ENCODE measurements at regions not wholly inside any gene's neighbourhood (a gene's known extent, or its start where the extent isn't known, plus 50 kb on each side); places are given as distances from the start of the nearest gene placed in this dataset.

DNA sequence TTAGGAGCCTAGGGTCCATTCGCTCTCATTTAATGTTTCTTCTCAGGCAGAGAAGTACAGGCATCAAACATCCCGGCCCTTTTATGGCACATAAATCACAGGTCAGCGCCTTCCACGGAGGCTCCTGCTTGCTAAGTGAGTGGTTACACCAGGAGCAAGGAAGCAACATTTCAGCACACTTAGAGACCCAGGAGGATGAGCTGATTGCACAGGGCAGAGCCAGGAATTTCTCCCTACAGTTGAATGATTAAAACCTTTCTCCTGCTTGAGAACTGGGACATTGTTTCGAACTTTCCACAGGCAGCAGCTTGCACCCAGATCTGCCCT is 233.4 kb downstream of the SPTSSA start:
- Histone ChIP-seq H3K9me3 (ENCODE audit: low read depth, low read length) (no peaks in the 10 kb centered on the region), H3K4me3 (ENCODE audit: low read length) (no peak overlapping the region), H3K4me1 (ENCODE audit: insufficient read depth, low read length) (no peaks in the 10 kb centered on the region), H3K27me3 (ENCODE audit: insufficient read depth, low read length) (peaks cover 4% of the 10 kb centered on the region)

DNA sequence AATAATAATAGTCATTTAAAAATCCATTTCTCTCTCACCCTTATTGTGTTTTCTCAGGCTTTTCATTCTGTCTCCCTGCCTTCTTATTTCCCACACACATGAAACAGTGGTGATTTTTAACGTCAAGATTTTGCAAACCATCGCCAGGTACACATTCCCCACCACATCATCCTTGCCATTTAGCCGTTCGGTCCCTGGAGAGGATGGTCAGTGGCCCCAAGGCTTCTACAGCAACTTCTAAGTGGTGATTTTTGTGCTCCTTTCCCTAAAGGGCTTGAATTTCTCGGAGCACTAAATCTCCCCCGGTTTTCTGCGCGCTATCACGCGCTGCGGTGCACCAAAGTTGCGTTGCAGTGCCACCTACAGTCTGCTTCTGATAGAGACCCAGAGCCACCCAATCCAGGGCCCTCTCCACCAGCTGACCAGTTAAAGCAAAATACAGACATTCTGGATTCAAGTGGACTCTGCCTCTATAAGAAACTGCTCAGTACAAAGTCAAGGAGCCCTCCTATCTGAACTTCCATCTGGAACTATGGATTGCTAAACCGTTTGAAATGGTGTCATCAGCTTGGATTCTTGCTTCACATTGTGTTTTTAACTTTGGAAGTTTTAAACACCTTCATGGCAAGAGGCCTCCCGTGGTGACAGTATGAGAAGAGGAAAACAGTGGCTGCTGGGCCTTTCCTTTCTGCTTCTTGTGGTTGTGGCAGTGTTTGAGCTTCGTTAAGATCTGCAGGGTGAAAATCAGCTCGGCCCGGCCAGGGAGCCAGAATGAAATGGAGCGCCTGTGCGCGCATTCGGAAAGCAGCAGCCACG is 234.0 kb downstream of the SPTSSA start:
- Histone ChIP-seq H3K4me3 (ENCODE audit: low read length) (no peak overlapping the region), H3K27me3 (ENCODE audit: insufficient read depth, low read length) (peaks cover 4% of the 10 kb centered on the region), H3K4me1 (ENCODE audit: insufficient read depth, low read length) (no peaks in the 10 kb centered on the region), H3K9me3 (ENCODE audit: low read depth, low read length) (no peaks in the 10 kb centered on the region)

DNA sequence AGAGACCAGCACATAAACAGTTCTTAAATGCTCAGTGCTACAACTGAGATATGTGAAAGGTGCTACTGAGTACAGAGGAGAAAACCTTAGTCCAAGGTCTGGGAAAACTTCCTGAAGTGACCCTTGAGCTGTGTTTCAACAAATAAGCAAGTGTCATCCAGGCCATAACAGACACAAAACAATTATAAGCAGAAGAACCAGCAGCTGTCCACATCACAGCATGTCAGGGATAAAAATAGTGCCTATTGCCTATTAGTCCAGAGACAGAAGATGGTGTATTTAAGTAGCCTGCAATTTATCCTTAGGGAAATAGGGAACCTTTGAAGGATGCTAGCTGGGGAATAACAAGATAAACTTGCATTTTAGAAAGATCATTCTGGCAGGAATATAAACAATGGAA is 237.8 kb downstream of the SPTSSA start:
- H3K4me3 ChIP-seq (ENCODE audit: low read length): no peak overlapping the region
- H3K9me3 ChIP-seq (ENCODE audit: low read depth, low read length): no peaks in the 10 kb centered on the region
- peaks cover 4% of the 10 kb centered on the region for H3K27me3 ChIP-seq (ENCODE audit: insufficient read depth, low read length)
- H3K4me1 ChIP-seq (ENCODE audit: insufficient read depth, low read length): no peaks in the 10 kb centered on the region

DNA sequence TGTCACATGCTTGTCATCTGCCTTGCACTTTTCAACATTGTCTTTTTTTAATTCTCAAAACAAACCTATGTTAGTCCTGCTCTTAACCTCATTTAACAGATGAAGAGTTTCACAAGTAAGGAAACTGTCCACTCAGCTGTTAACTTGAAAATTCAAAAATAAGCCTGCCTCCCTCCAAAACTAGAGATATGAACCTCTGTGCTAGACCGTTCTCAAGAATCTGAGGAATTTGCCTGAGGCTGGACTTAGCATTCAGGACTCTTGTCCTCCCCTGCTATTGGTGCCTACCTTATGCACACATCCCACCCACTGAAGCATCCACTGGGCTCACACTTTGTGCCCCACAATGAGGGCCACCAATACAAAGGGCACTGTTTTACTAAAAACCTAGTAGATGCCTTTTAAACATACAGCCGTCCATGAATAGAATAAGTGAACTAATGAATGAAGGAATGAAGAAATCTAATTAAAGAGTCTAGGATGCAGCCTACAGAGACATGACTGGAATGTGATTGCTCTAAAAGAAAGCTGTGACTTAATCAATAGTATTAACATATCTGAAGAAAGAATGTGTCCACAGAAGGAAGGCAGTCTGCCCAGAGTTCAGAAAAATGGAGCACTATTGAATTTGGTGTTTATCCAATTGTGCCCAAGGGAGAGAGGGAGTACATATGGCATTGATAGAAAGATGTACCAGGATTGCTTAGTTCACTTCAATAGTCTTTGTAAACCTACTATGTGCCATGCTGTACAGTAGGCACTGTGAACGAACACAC is 238.5 kb downstream of the SPTSSA start:
- Histone ChIP-seq H3K9me3 (ENCODE audit: low read depth, low read length) (no peaks in the 10 kb centered on the region), H3K27me3 (ENCODE audit: insufficient read depth, low read length) (peaks cover 4% of the 10 kb centered on the region), H3K4me3 (ENCODE audit: low read length) (no peak overlapping the region), H3K4me1 (ENCODE audit: insufficient read depth, low read length) (no peaks in the 10 kb centered on the region)

DNA sequence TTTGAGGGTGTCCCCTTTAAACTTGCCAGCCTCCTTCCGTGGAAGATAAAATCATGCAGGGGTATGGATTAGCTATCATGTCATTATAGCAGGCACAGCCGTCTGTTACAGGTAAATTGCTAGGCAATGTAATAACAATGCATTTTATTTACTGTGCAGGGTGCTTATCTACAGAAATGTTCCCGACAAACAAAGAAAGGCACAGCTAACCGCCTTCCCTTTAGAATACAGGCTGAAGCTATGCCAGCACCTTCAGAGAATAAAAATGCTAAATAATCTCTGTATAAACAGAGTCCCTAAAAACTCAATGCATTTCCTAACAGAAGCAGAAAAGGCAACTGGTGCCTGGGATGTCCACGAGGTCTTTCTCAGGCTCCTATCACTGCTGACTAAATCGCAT is 239.2 kb downstream of the SPTSSA start:
- Histone ChIP-seq H3K4me1 (ENCODE audit: insufficient read depth, low read length) (no peaks in the 10 kb centered on the region), H3K4me3 (ENCODE audit: low read length) (no peak overlapping the region), H3K9me3 (ENCODE audit: low read depth, low read length) (no peaks in the 10 kb centered on the region)

DNA sequence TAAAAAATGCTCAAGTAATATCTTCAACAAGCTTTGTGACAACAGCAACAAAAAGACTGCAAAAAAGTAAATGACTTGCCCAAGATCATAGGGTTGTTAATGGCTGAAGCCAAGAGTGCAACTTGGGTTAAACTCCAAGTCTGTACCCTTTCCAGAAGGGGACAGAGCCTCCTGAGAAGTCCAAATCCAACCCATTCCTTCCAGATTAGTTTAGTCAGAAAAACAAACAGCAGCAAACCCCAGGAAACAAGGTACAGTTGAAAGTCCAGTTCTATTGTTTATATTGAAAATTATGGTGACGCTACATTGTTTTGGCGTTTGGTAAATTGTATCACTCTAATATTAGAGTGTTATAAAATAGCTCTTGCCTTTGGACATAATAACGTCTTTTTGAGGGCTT is 239.9 kb downstream of the SPTSSA start:
- Histone ChIP-seq H3K9me3 (ENCODE audit: low read depth, low read length) (no peaks in the 10 kb centered on the region), H3K4me1 (ENCODE audit: insufficient read depth, low read length) (no peaks in the 10 kb centered on the region), H3K27me3 (ENCODE audit: insufficient read depth, low read length) (peaks cover 2% of the 10 kb centered on the region), H3K4me3 (ENCODE audit: low read length) (no peak overlapping the region)

More for the DNA sequence above, 239.2 kb downstream of the SPTSSA start:
- peaks cover 4% of the 10 kb centered on the region for H3K27me3 ChIP-seq (ENCODE audit: insufficient read depth, low read length)

DNA sequence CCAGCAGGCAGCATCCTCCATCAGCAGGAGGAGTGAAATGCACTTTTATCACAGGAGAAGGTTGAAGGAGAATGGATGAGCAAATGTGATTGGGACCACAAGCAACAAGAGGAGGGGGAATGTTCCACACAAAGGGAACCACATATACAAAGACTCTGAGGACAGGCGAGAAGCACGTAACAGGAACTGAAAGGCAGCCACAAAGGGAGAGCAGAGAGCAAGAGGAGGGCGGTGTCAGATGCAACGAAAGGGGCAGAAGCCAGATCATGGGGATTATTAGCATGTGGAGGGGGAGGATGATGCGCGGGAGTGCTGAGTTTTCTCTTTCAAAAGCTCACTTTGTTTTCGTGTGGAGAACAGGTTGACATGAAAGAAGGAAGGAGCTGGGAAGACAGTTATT is 241.1 kb downstream of the SPTSSA start:
- H3K4me3 ChIP-seq (ENCODE audit: low read length): no peak overlapping the region
- no peaks in the 10 kb centered on the region for H3K4me1 ChIP-seq (ENCODE audit: insufficient read depth, low read length)
- H3K27me3 ChIP-seq (ENCODE audit: insufficient read depth, low read length): no peaks in the 10 kb centered on the region
- no peaks in the 10 kb centered on the region for H3K9me3 ChIP-seq (ENCODE audit: low read depth, low read length)

DNA sequence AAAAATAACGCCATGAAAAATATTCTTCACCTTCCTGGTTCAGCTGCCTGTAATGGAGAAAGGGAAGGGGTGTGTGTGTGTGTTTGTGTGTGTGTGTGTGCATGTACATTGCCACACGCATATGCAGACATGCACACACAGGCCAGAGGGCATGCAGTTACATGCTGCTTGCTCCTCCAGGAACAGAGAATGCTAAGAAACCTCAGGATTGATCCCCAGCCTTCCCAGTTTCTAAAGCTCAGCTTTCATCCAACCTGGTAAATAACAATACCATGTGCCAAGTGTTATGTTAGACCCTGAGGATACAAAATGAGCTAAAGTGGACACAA is 241.7 kb downstream of the SPTSSA start:
- Histone ChIP-seq H3K27me3 (ENCODE audit: insufficient read depth, low read length) (no peaks in the 10 kb centered on the region), H3K4me1 (ENCODE audit: insufficient read depth, low read length) (no peaks in the 10 kb centered on the region), H3K9me3 (ENCODE audit: low read depth, low read length) (no peaks in the 10 kb centered on the region), H3K4me3 (ENCODE audit: low read length) (no peak overlapping the region)

DNA sequence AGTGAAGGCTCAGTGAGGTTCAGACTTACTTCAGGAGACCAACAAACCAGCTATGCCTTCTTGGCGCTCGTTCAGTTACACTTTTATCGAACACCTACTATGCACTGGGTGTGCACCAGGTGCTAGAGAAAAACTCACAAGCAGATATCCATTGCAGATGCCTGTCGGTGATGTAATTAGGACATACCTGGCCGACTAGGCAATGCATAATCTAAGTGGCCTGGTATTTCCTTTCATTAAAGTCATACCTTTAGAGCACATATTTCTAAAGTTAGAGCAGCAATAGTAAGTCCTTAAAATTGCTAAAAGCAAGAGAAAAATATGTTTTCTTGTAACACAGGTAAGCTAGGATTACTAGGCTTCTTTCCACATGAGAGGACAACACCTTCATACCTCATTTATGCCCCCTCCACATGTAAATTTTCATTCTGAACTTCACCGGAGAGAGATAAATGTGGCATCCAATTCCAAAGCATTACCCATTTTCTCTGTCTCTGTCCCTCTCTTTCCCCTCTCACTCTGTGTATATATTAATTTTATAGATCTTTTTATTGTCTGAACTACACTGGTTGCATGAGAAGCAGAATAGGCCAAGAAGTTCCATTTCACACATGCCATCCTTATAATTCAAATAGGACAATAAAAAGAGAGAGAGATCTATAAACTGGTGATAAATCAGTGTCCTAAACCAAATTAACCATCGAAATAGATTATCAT is 242.2 kb downstream of the SPTSSA start:
- H3K4me3 ChIP-seq (ENCODE audit: low read length): no peak overlapping the region
- H3K9me3 ChIP-seq (ENCODE audit: low read depth, low read length): no peaks in the 10 kb centered on the region
- H3K4me1 ChIP-seq (ENCODE audit: insufficient read depth, low read length): no peaks in the 10 kb centered on the region
- no peaks in the 10 kb centered on the region for H3K27me3 ChIP-seq (ENCODE audit: insufficient read depth, low read length)

DNA sequence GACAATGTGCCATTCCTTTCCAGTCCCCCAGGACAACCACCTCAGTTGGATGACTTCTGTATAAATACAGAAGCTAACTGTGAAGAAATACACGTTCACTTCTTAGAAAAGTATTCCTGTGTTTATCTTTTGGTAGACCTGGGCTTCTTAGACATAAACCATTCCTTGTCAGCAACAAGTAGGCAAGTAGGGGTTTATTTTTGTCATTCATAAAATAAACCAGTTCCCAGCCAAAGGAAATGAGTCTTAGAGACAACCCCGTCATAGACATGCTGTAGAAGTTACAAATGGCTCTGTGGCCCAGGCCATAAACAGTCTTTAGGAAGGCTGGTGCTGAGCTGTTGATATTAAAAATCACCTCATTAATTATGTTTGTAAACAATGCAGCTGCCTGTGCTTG is 243.2 kb downstream of the SPTSSA start:
- H3K9me3 ChIP-seq (ENCODE audit: low read depth, low read length): no peaks in the 10 kb centered on the region

DNA sequence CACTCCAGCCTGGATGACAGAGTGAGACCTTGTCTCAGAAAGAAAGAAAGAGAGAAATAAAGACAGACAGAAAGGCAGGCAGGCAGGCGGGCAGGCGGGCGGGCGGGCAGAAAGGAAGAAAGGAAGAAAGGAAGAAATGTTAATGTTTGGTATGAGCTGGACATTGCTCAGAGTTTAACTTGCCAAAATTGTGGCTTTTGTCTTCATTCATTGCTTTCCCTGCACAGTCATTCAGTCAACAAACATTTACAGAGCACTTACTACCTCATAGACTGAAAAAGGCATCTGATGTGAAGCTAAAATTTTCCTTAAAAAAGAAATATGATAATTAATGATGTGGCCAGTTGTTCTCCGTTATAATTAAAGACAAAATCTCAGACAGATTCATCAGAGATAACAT is 247.1 kb downstream of the SPTSSA start:
- Histone ChIP-seq H3K9me3 (ENCODE audit: low read depth, low read length) (no peaks in the 10 kb centered on the region), H3K4me1 (ENCODE audit: insufficient read depth, low read length) (no peaks in the 10 kb centered on the region)

More for the DNA sequence above, 243.2 kb downstream of the SPTSSA start:
- Histone ChIP-seq H3K27me3 (ENCODE audit: insufficient read depth, low read length) (no peaks in the 10 kb centered on the region), H3K4me1 (ENCODE audit: insufficient read depth, low read length) (no peaks in the 10 kb centered on the region), H3K4me3 (ENCODE audit: low read length) (no peak overlapping the region)

DNA sequence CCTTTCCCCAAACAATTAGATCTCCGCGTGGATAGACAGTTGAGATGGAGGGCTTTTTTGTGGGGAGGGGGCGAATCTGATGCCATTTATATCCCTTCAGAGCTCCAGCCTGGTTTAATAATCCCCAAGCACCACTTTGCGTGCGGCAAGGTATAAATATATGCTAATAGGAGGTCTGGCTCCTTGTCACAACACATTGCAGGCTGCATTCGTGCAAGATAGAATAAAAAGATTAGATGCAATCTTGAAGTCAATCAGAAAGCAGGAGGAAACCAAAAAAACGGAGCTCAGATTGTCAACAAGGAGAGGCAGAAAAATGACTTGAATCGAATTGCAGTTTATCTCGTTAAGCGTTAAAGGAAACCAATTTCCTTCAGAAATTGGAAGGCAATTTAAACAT is 248.7 kb downstream of the SPTSSA start:
- no peaks in the 10 kb centered on the region for H3K27me3 ChIP-seq (ENCODE audit: insufficient read depth, low read length)
- no peak overlapping the region for H3K4me3 ChIP-seq (ENCODE audit: low read length)
- H3K9me3 ChIP-seq (ENCODE audit: low read depth, low read length): no peaks in the 10 kb centered on the region

More for the DNA sequence above, 247.1 kb downstream of the SPTSSA start:
- Histone ChIP-seq H3K4me3 (ENCODE audit: low read length) (no peak overlapping the region), H3K27me3 (ENCODE audit: insufficient read depth, low read length) (no peaks in the 10 kb centered on the region)

DNA sequence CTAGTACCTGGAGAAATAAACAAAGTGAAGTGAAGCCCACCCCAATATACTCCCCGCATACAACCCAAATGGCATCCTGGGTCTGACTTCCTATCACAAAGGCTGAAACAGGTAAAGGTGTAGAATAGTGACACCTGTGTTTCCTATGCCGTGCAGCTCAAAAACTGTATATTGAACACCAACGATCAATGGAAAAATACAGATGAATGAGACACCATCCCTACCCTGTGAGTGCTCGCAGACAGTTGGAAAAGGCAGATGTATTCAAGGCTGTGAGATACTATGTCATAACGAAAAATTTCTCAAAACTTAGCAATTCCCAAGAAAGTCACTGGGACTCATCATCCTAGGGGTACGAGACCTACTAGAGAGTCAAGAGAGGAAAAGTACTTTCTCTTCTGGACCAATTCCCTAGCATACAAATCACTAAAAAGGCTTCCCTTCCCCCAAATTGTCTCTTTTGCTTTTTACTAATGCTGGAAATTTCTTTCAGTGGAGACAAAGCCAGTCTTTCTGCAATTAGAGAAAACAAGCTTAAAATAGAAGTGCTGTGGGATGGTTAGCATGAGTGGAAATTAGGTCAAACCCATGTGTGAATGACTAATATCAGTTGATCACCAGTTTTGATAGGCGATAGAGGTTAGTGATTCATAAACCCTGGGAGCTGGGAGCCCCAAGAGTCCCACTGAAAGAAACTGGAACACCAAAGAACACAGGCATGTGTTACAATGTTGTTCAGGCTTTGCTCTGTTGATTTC is 249.7 kb downstream of the SPTSSA start:
- H3K4me3 ChIP-seq (ENCODE audit: low read length): no peak overlapping the region
- no peaks in the 10 kb centered on the region for H3K9me3 ChIP-seq (ENCODE audit: low read depth, low read length)
- peaks cover 3% of the 10 kb centered on the region for H3K27me3 ChIP-seq (ENCODE audit: insufficient read depth, low read length)
- no peaks in the 10 kb centered on the region for H3K4me1 ChIP-seq (ENCODE audit: insufficient read depth, low read length)

More for the DNA sequence above, 248.7 kb downstream of the SPTSSA start:
- no peaks in the 10 kb centered on the region for H3K4me1 ChIP-seq (ENCODE audit: insufficient read depth, low read length)

DNA sequence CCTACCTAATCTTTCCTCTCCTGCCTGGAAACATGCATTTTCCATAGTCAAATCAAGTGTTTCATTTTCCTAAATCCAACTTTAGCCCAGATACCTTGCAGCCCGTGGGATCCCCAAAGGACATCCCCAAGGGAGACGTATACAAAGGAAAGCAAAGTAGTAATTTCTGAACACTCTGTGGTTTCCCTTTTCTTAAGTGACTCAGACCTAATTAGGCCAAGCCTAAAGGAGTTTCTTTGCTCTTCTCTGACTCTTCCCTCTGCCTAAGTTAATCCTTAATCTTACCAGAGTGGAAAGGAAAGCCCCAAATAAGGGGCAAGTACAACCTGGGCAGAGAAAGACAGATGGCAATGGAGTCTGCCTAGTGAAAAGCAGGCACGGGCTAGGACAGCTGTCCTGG is 250.3 kb downstream of the SPTSSA start:
- Histone ChIP-seq H3K9me3 (ENCODE audit: low read depth, low read length) (no peaks in the 10 kb centered on the region), H3K4me1 (ENCODE audit: insufficient read depth, low read length) (no peaks in the 10 kb centered on the region), H3K4me3 (ENCODE audit: low read length) (no peak overlapping the region), H3K27me3 (ENCODE audit: insufficient read depth, low read length) (peaks cover 3% of the 10 kb centered on the region)

DNA sequence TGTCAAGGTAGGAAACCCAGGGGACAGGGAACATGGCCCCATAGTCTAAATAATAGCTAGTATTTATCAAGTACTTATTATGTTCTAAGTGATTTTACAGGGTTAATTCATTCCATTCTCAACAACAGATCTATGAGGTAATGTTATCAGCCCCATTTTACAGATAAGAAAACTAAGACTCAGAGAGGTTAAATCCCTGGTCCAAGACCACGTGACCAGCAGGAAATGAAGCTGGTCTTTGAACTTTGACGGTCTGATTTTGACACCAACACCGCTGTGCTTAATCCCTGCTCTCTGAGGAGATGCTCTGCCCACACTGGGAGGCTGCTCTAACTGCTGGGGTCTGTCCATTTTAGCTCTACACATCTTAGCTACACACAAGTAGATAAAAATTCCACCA is 253.5 kb downstream of the SPTSSA start:
- no peak overlapping the region for H3K4me3 ChIP-seq (ENCODE audit: low read length)
- peaks cover 3% of the 10 kb centered on the region for H3K27me3 ChIP-seq (ENCODE audit: insufficient read depth, low read length)
- H3K4me1 ChIP-seq (ENCODE audit: insufficient read depth, low read length): no peaks in the 10 kb centered on the region
- no peaks in the 10 kb centered on the region for H3K9me3 ChIP-seq (ENCODE audit: low read depth, low read length)
